GM21528 (cell line): ENCODE measurements at regions not wholly inside any gene's neighbourhood (a gene's known extent, or its start where the extent isn't known, plus 50 kb on each side); places are given as distances from the start of the nearest gene placed in this dataset.
"Not testable (repeated sequence)": the region's sequence is repeated elsewhere in the genome, so short reads cannot be mapped to it uniquely, and the experiment has no call there.

ENCODE experiments used
- ATAC-seq: cut with Tn5 transposase; IDR thresholded peaks from one replicate; pipeline ENCODE4 v1.9.1; 2021; ENCODE audit warnings: mild to moderate bottlenecking, moderate library complexity; ENCODE audit not compliant: unreplicated experiment, low FRiP score

- ATAC-seq: no peak
Observed at GRCh38 chrX:125654501-125654900, 334.8 kb downstream of the TEX13C start.

GRCh38 chrX:125673758-125674157 lies 354.1 kb downstream of the TEX13C start:
- ATAC-seq: no peak

GRCh38 chrX:125678258-125678657 lies 358.6 kb downstream of the TEX13C start:
- ATAC-seq: no peak

GRCh38 chrX:125680366-125680765 lies 360.7 kb downstream of the TEX13C start:
- no peak for ATAC-seq

GRCh38 chrX:125681058-125681457 lies 361.4 kb downstream of the TEX13C start:
- ATAC-seq: peak; percentile 71

- ATAC-seq: peak; percentile 92
Observed at GRCh38 chrX:125681507-125681906, 361.8 kb downstream of the TEX13C start.

GRCh38 chrX:125690522-125690921 lies 370.9 kb downstream of the TEX13C start:
- not testable (repeated sequence) for ATAC-seq

- ATAC-seq: no peak
Observed at GRCh38 chrX:125694171-125694570, 374.5 kb downstream of the TEX13C start.

- ATAC-seq: no peak
Observed at GRCh38 chrX:125709074-125709473, 389.4 kb downstream of the TEX13C start.

- ATAC-seq: no peak
Observed at GRCh38 chrX:125709532-125709931, 389.9 kb downstream of the TEX13C start.

GRCh38 chrX:125710403-125711062 lies 390.9 kb downstream of the TEX13C start:
- no peak for ATAC-seq

GRCh38 chrX:125711103-125711502 lies 391.4 kb downstream of the TEX13C start:
- no peak for ATAC-seq

GRCh38 chrX:125713633-125714032 lies 394.0 kb downstream of the TEX13C start:
- no peak for ATAC-seq

GRCh38 chrX:125727117-125727516 lies 407.4 kb downstream of the TEX13C start:
- ATAC-seq: no peak

- ATAC-seq: no peak
Observed at GRCh38 chrX:125736008-125736729, 416.5 kb downstream of the TEX13C start.

GRCh38 chrX:125742811-125743210 lies 423.1 kb downstream of the TEX13C start:
- ATAC-seq: no peak

- no peak for ATAC-seq
Observed at GRCh38 chrX:125744914-125745313, 421.2 kb downstream of the DCAF12L2 start.

GRCh38 chrX:125757794-125758564 lies 408.1 kb downstream of the DCAF12L2 start:
- no peak for ATAC-seq

GRCh38 chrX:125758819-125759218 lies 407.3 kb downstream of the DCAF12L2 start:
- no peak for ATAC-seq

GRCh38 chrX:125762954-125763353 lies 403.1 kb downstream of the DCAF12L2 start:
- no peak for ATAC-seq

GRCh38 chrX:125765347-125765746 lies 400.7 kb downstream of the DCAF12L2 start:
- ATAC-seq: no peak
